ENCODE measurements at regions not wholly inside any gene's neighbourhood (a gene's known extent, or its start where the extent isn't known, plus 50 kb on each side); places are given as distances from the start of the nearest gene placed in this dataset.

DNA sequence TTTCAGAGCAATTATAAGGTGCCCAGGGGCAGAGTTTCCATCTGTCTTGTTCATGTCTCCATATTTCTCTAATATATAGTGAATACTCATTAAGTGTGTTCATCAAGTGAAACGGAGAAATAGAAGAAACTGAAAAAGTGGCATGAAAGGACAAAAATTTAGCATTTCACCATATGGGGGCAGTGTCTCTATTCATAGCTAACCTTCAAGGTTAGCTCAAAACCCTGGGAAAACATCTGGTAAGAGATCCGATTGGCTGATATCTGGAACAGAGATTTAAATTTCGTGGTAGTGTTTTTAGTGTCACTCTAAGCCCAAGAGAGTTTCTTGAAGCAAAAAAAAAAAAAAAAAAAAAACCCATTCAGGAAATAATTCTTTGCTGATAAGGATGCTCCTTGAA is 367.5 kb downstream of the DAD1 start:
- peak; percentile 43 for TF ChIP-seq CTCF (IDR thresholded peaks at IDR 0.05; ENCODE audit: low read depth, low read length, poor library complexity, severe bottlenecking)
- no peak for TF ChIP-seq EZH2phosphoT487 (IDR thresholded peaks at IDR 0.05; ENCODE audit: borderline replicate concordance, low read length)

Measured in DOHH2 (cell line).